ENCODE measurements at regions not wholly inside any gene's neighbourhood (a gene's known extent, or its start where the extent isn't known, plus 50 kb on each side); places are given as distances from the start of the nearest gene placed in this dataset.
"Not testable (repeated sequence)": the region's sequence is repeated elsewhere in the genome, so short reads cannot be mapped to it uniquely, and the experiment has no call there.

GRCh38 chr5:168103018-168103417 is 188.4 kb upstream of the WWC1 start:
- H3K36me3 ChIP-seq (ENCODE audit: control insufficient read depth in 2 of 2, insufficient read depth in 2 of 2, low read length in 1 of 2); ATAC-seq; H3K4me3 ChIP-seq; POLR2A ChIA-PET; H3K9ac ChIP-seq (ENCODE audit: control insufficient read depth, insufficient read depth, low read length); H3K27ac ChIP-seq (ENCODE audit: control insufficient read depth, insufficient read depth); H3K4me2 ChIP-seq (ENCODE audit: control insufficient read depth, insufficient read depth); DNase-seq (ENCODE audit: low read depth, low spot score); in situ Hi-C loops (cut with MboI); BruUV-seq (replicated peaks); H2AFZ ChIP-seq (ENCODE audit: control insufficient read depth, low read depth, low read length); H3K79me2 ChIP-seq (ENCODE audit: control insufficient read depth, insufficient read depth, low read length); H3K9me3 ChIP-seq (replicated peaks; ENCODE audit: control insufficient read depth, insufficient read depth, low read length); H3K27me3 ChIP-seq (replicated peaks in 1 of 2; ENCODE audit: control insufficient read depth in 2 of 2, insufficient read depth in 2 of 2, low read length in 1 of 2); CTCF ChIA-PET; RAD21 ChIA-PET (ENCODE audit: unreplicated experiment); H4K20me1 ChIP-seq (ENCODE audit: control insufficient read depth, insufficient read depth); FAIRE-seq; H3K4me1 ChIP-seq (ENCODE audit: control insufficient read depth, insufficient read depth, low read length); intact Hi-C loops (cut with micrococcal nuclease; ENCODE audit: unreplicated experiment): not testable (repeated sequence)
- WGBS (ENCODE audit: insufficient coverage, insufficient replicate concordance, low lambda C conversion rate, missing lambda C conversion rate) = 75% methylated on average over 5 of the region's 6 CpGs
- SMC1A ChIA-PET (ENCODE audit: uncharacterized antibody, unreplicated experiment) = interaction anchor here (0.9 kb wide), 1 partner anchor 10 kb away, joined by 3 read pairs; no protein-coding TSS in a partner anchor

GRCh38 chr5:168104350-168104749 is 187.1 kb upstream of the WWC1 start:
- Histone ChIP-seq H2AFZ (ENCODE audit: control insufficient read depth, low read depth, low read length) (no peak overlapping the region), H3K27ac (ENCODE audit: control insufficient read depth, insufficient read depth) (no peak overlapping the region), H3K4me3 (no peak overlapping the region), H3K9me3 (replicated peaks; ENCODE audit: control insufficient read depth, insufficient read depth, low read length) (no peaks in the 10 kb centered on the region), H3K4me1 (ENCODE audit: control insufficient read depth, insufficient read depth, low read length) (no peaks in the 10 kb centered on the region), H3K36me3 (ENCODE audit: control insufficient read depth in 2 of 2, insufficient read depth in 2 of 2, low read length in 1 of 2) (no peaks in the 10 kb centered on the region), H4K20me1 (ENCODE audit: control insufficient read depth, insufficient read depth) (no peaks in the 10 kb centered on the region), H3K9ac (ENCODE audit: control insufficient read depth, insufficient read depth, low read length) (no peak overlapping the region), H3K79me2 (ENCODE audit: control insufficient read depth, insufficient read depth, low read length) (no peaks in the 10 kb centered on the region), H3K4me2 (ENCODE audit: control insufficient read depth, insufficient read depth) (no peak overlapping the region), H3K27me3 (replicated peaks in 1 of 2; ENCODE audit: control insufficient read depth in 2 of 2, insufficient read depth in 2 of 2, low read length in 1 of 2) (peaks cover 0 to 1% of the 10 kb centered on the region in 2 experiments; a peak in 3 of 4 replicates)
- ChIA-PET POLR2A (no interaction called here), CTCF (no interaction called here), RAD21 (ENCODE audit: unreplicated experiment) (no interaction called here), SMC1A (ENCODE audit: uncharacterized antibody, unreplicated experiment) (interaction anchor here (0.9 kb wide), 1 partner anchor 9 kb away, joined by 3 read pairs; no protein-coding TSS in a partner anchor)
- no TSS peak for BruUV-seq (replicated peaks)
- intact Hi-C loops (cut with micrococcal nuclease; ENCODE audit: unreplicated experiment) (no loop called here), in situ Hi-C loops (cut with MboI) (no loop called here)
- no peak for ATAC-seq
- WGBS (ENCODE audit: insufficient coverage, insufficient replicate concordance, low lambda C conversion rate, missing lambda C conversion rate) = 43% methylated on average over 12 of the region's 12 CpGs
- no peak for DNase-seq (ENCODE audit: low read depth, low spot score)
- no peak for FAIRE-seq
- TF ChIP-seq E2F8 (IDR thresholded peaks at IDR 0.05; ENCODE audit: low read depth, partially characterized antibody) (no peak), RAD51 (IDR thresholded peaks at IDR 0.05) (no peak), NFIC (IDR thresholded peaks at IDR 0.05; ENCODE audit: low read depth, low read length) (no peak), NR2C1 (IDR thresholded peaks at IDR 0.05) (no peak), NR2F1 (conservative IDR thresholded peaks at IDR 0.05) (no peak), ZNF24 (IDR thresholded peaks at IDR 0.05) (no peak), YY1 (IDR thresholded peaks at IDR 0.05; ENCODE audit: low read depth, low read length) (no peak), TAF1 (IDR thresholded peaks at IDR 0.05; ENCODE audit: borderline replicate concordance, low read depth, low read length) (no peak), ZBTB33 (IDR thresholded peaks at IDR 0.05) (no peak), CREB1 (IDR thresholded peaks at IDR 0.05; ENCODE audit: low read depth) (no peak), TBL1XR1 (IDR thresholded peaks at IDR 0.05; ENCODE audit: low read depth, low read length) (no peak), ZNF217 (IDR thresholded peaks at IDR 0.05) (no peak), BMI1 (IDR thresholded peaks at IDR 0.05; ENCODE audit: borderline replicate concordance) (no peak), CREM (IDR thresholded peaks at IDR 0.05; ENCODE audit: low read depth) (no peak), FOS (IDR thresholded peaks at IDR 0.05; ENCODE audit: borderline replicate concordance, extremely low read depth, insufficient read length) (no peak), SP1 (IDR thresholded peaks at IDR 0.05; ENCODE audit: low read depth, low read length) (no peak), CEBPB (IDR thresholded peaks at IDR 0.05; ENCODE audit: borderline replicate concordance in 1 of 2, low read depth in 2 of 2, low read length in 2 of 2) (no peak)

All from GM12878 (cell line).